ENCODE measurements at regions not wholly inside any gene's neighbourhood (a gene's known extent, or its start where the extent isn't known, plus 50 kb on each side); places are given as distances from the start of the nearest gene placed in this dataset.
A peak's percentile ranks its signal among the peaks of the same experiment; 100 is the strongest.

- Histone ChIP-seq H3K4me1 (no peaks in the 10 kb centered on the region), H3K27ac (peak overlapping the region in 4 of 8 donors; percentile 73 to 89 (median 84))
- 82 to 94% (median 85%) methylated on average over 2 of the region's 2 CpGs for WGBS, 5 donors
Measured at GRCh38 chr11:15635521-15635920, 520.8 kb downstream of the INSC start.

GRCh38 chr11:15636521-15637089 lies 521.9 kb downstream of the INSC start:
- Histone ChIP-seq H3K36me3 (no peaks in the 10 kb centered on the region), H3K9me3 (peaks cover 0 to 4% (median 0%) of the 10 kb centered on the region in 8 donors), H3K4me1 (peaks cover 0 to 2% (median 0%) of the 10 kb centered on the region in 6 donors), H3K27me3 (replicated peaks in 1 of 7) (no peaks in the 10 kb centered on the region), H3K27ac (peak overlapping the region in 7 of 8 donors; percentile 34 to 89 (median 77)), H3K4me3 (peak overlapping the region in 1 of 8 donors; percentile 4)
- DNase-seq = no peak
- WGBS, 5 donors = 55 to 75% (median 65%) methylated on average over 3 of the region's 3 CpGs
- no peak for TF ChIP-seq POLR2A (IDR thresholded peaks at IDR 0.05)
- TF ChIP-seq CTCF (IDR thresholded peaks at IDR 0.05 in 8 of 11, conservative IDR thresholded peaks at IDR 0.05 in 3 of 11) = no peak
- peak in 1 of 3 donors; percentile 58 for TF ChIP-seq POLR2AphosphoS5 (IDR thresholded peaks at IDR 0.05)
- intact Hi-C loops (cut with DNase I; ENCODE audit: low total_unique reads) = no loop called here

More at GRCh38 chr11:15635521-15635920, 520.8 kb downstream of the INSC start:
- intact Hi-C loops (cut with DNase I; ENCODE audit: low total_unique reads) = no loop called here
- DNase-seq = no peak
- Histone ChIP-seq H3K27me3 (replicated peaks in 1 of 7) (no peaks in the 10 kb centered on the region), H3K9me3 (peaks cover 0 to 4% (median 0%) of the 10 kb centered on the region in 8 donors), H3K4me3 (no peak overlapping the region), H3K36me3 (no peaks in the 10 kb centered on the region)
- TF ChIP-seq CTCF (IDR thresholded peaks at IDR 0.05 in 8 of 11, conservative IDR thresholded peaks at IDR 0.05 in 3 of 11) (no peak), POLR2AphosphoS5 (IDR thresholded peaks at IDR 0.05) (no peak), POLR2A (IDR thresholded peaks at IDR 0.05) (no peak)

- TF ChIP-seq POLR2A (IDR thresholded peaks at IDR 0.05) (no peak), POLR2AphosphoS5 (IDR thresholded peaks at IDR 0.05) (no peak), CTCF (IDR thresholded peaks at IDR 0.05 in 8 of 11, conservative IDR thresholded peaks at IDR 0.05 in 3 of 11) (no peak)
- Histone ChIP-seq H3K27ac (peak overlapping the region in 5 of 8 donors; percentile 13 to 89 (median 70)), H3K36me3 (no peaks in the 10 kb centered on the region), H3K4me3 (no peak overlapping the region), H3K9me3 (peaks cover 0 to 4% (median 0%) of the 10 kb centered on the region in 8 donors), H3K27me3 (replicated peaks in 1 of 7) (no peaks in the 10 kb centered on the region), H3K4me1 (peaks cover 0 to 6% (median 0%) of the 10 kb centered on the region in 6 donors)
- intact Hi-C loops (cut with DNase I; ENCODE audit: low total_unique reads) = no loop called here
- WGBS, 5 donors = 70 to 100% (median 83%) methylated on average over 1 of the region's 1 CpG
- no peak for DNase-seq
Measured at GRCh38 chr11:15638386-15638787, 523.7 kb downstream of the INSC start.

- DNase-seq = no peak
- intact Hi-C loops (cut with DNase I; ENCODE audit: low total_unique reads) = loop anchor here (10.0 kb wide), 2 partner anchors 184 to 964 kb away; no protein-coding TSS in a partner anchor
- no peak for TF ChIP-seq POLR2A (IDR thresholded peaks at IDR 0.05)
- no peak for TF ChIP-seq POLR2AphosphoS5 (IDR thresholded peaks at IDR 0.05)
- no peak for TF ChIP-seq CTCF (IDR thresholded peaks at IDR 0.05 in 8 of 11, conservative IDR thresholded peaks at IDR 0.05 in 3 of 11)
- peaks cover 0 to 4% (median 0%) of the 10 kb centered on the region in 8 donors for H3K9me3 ChIP-seq
- H3K36me3 ChIP-seq = no peaks in the 10 kb centered on the region
- no peak overlapping the region for H3K27ac ChIP-seq
- H3K4me3 ChIP-seq = no peak overlapping the region
- H3K4me1 ChIP-seq = peaks cover 0 to 6% (median 0%) of the 10 kb centered on the region in 6 donors
- no peaks in the 10 kb centered on the region for H3K27me3 ChIP-seq (replicated peaks in 1 of 7)
- WGBS, 5 donors = 63 to 82% (median 74%) methylated on average over 9 of the region's 9 CpGs
Measured at GRCh38 chr11:15640318-15640717, 525.6 kb downstream of the INSC start.
